Pancreas (tissue), 10 donors: ENCODE measurements at regions not wholly inside any gene's neighbourhood (a gene's known extent, or its start where the extent isn't known, plus 50 kb on each side); places are given as distances from the start of the nearest gene placed in this dataset.

ENCODE experiments used
- ATAC-seq, 4 donors: fragments of 200-7000 bp; cut with Tn5 transposase; one replicate each; pipeline versions ENCODE4 v1.8.0 to v1.9.1; 2020; ENCODE audit warnings: mild to moderate bottlenecking in 4 of 4, moderate library complexity in 4 of 4
- DNase-seq, 6 donors: peaks; one replicate each; pipeline ENCODE4 v3.0.0-alpha.2; 2020
- FAIRE-seq: peaks from 2 replicates; lab custom pipeline; 2012; peaks lifted over from hg19 to GRCh38; lab: Jason Lieb, UNC
- H3K27ac ChIP-seq, 4 donors: fragments of 200-600 bp; sonication (generic); 1 replicate in 3 of 4; 2 replicates in 1 of 4; pipeline versions ENCODE4 v1.5.0 to v1.8.0; 2020
- H3K27me3 ChIP-seq, 4 donors: fragments of 200-600 bp; one replicate each; pipeline ENCODE4 v1.8.0; 2021
- H3K36me3 ChIP-seq, 3 donors: fragments of 200-600 bp; sonication (generic) in 1 of 3; one replicate each; pipeline versions ENCODE4 v1.5.0 to v1.8.0; 2020 to 2021
- H3K4me1 ChIP-seq, 3 donors: fragments of 200-600 bp; one replicate each; pipeline ENCODE4 v1.8.0; 2021
- H3K4me3 ChIP-seq, 4 donors: fragments of 200-600 bp; sonication (generic) in 2 of 4; one replicate each; pipeline versions ENCODE4 v1.5.0 to v1.8.0; 2020 to 2021
- H3K9me3 ChIP-seq, 4 donors: fragments of 200-600 bp; one replicate each; pipeline ENCODE4 v1.8.0; 2021
- WGBS, 2 donors: extraction: QIAGEN DNeasy Blood & Tissue Kit; methylation state at CpG; one replicate each; pipeline ENCODE4 v1.1.7; 2013; 5-methylcytosine and 5-hydroxymethylcytosine counted together
- intact Hi-C, 3 donors: fragments of 100-400 bp; cut with DNase I; formaldehyde crosslinking; loops; one replicate each; pipeline versions ENCODE4 v1.11.1 to v1.14.2; 2022
- TF ChIP-seq, protein P1 (sequence below), 4 donors: fragments of 200-600 bp; sonication (generic) in 3 of 4; IDR thresholded peaks; one replicate each; pipeline versions ENCODE4 v1.5.0 to v1.8.0; 2021; ENCODE audit warnings: antibody characterized with exemption in 4 of 4
- donor health status: healthy with polysubstance abuse.
- donor health status: DM: no; HTN: no; CAD: no; lungs with moderate emphysema.
- donor health status: DM: no; HTN: no; CAD: no.
- donor health status: control.
- donor health status: control.
- donor health status: Bipolar disorder and iron deficiency.
- donor health status: DM: yes; HTN: yes; CAD: no.
- donor health status: DM: no; HTN: no; CAD: no.
- donor health status: DM: no; HTN: no; CAD: no.
- donor health status: DM: yes; HTN: yes; CAD: no.

DNA sequence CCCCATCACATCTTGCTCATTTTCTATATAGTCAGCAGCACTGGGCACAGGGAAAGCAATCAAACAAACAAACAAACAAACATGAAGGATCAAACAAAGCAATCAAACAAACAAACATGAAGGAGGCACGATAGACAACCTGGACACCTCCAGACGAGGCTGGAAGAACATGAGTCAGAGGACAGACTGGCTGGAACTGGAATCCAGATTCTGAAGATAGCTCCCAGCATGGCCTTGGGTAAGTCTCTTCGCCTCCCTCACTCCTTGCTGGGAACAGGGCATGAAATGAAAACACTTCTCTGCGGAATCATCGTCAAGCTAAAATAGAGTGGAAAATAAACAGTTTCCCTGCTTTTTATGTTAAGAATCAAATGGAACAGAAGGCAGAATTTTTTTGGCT lies 984.8 kb downstream of the VRK1 start:
- no peak for DNase-seq
- no peak for ATAC-seq
- Histone ChIP-seq H3K4me1 (no peaks in the 10 kb centered on the region), H3K9me3 (no peaks in the 10 kb centered on the region), H3K27ac (no peak overlapping the region), H3K36me3 (no peaks in the 10 kb centered on the region), H3K27me3 (peaks cover 0 to 4% (median 0%) of the 10 kb centered on the region in 4 donors), H3K4me3 (no peak overlapping the region)
- intact Hi-C loops = no loop called here
- 72 to 74% methylated on average over 5 of the region's 5 CpGs for WGBS, 2 donors
- no peak for FAIRE-seq
- TF ChIP-seq, protein P1, sequence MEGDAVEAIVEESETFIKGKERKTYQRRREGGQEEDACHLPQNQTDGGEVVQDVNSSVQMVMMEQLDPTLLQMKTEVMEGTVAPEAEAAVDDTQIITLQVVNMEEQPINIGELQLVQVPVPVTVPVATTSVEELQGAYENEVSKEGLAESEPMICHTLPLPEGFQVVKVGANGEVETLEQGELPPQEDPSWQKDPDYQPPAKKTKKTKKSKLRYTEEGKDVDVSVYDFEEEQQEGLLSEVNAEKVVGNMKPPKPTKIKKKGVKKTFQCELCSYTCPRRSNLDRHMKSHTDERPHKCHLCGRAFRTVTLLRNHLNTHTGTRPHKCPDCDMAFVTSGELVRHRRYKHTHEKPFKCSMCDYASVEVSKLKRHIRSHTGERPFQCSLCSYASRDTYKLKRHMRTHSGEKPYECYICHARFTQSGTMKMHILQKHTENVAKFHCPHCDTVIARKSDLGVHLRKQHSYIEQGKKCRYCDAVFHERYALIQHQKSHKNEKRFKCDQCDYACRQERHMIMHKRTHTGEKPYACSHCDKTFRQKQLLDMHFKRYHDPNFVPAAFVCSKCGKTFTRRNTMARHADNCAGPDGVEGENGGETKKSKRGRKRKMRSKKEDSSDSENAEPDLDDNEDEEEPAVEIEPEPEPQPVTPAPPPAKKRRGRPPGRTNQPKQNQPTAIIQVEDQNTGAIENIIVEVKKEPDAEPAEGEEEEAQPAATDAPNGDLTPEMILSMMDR (IDR thresholded peaks at IDR 0.05) = no peak

DNA sequence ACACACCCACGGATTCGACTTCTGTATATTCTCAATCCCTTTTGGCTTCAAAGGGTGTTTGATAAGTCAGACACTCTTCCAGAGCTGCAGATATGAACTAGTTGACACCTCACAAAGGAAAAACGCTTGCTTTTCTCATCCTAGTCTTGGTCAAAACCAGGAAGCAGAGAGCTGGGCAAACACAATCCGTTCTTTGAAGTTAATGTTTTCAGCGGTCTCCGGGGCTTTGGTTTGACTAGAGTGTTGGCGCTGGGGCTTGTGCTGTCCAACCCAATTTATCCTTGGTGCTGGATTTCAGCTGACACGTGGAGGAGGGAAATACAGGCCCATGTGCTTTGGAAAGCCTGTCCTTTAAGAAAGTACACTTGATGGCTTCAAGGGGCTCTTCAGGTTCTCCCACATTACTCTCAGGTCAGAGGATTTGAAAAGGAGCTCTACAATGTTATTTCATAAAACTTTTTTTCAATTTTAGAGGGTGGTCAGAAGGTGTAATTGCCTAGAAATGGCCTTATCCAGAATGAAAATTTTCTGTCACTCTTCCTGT lies 985.8 kb downstream of the VRK1 start:
- FAIRE-seq (no peak), ATAC-seq (no peak), DNase-seq (no peak)
- WGBS, 2 donors = 31 to 42% methylated on average over 8 of the region's 8 CpGs
- Histone ChIP-seq H3K36me3 (no peaks in the 10 kb centered on the region), H3K4me3 (no peak overlapping the region), H3K9me3 (no peaks in the 10 kb centered on the region), H3K27me3 (peaks cover 0 to 4% (median 0%) of the 10 kb centered on the region in 4 donors), H3K27ac (no peak overlapping the region), H3K4me1 (no peaks in the 10 kb centered on the region)
- TF ChIP-seq, protein P1 (IDR thresholded peaks at IDR 0.05) = no peak
- intact Hi-C loops = no loop called here

- no peak for DNase-seq
- ATAC-seq = no peak
- TF ChIP-seq, protein P1 (IDR thresholded peaks at IDR 0.05) = no peak
- H3K9me3 ChIP-seq = no peaks in the 10 kb centered on the region
- no peaks in the 10 kb centered on the region for H3K27me3 ChIP-seq
- 83 to 97% methylated on average over 1 of the region's 1 CpG for WGBS, 2 donors
- intact Hi-C loops = no loop called here
- FAIRE-seq = no peak
- H3K4me3 ChIP-seq = no peak overlapping the region
- H3K27ac ChIP-seq = no peak overlapping the region
- H3K36me3 ChIP-seq = no peaks in the 10 kb centered on the region
- H3K4me1 ChIP-seq = no peaks in the 10 kb centered on the region
Observed at GRCh38 chr14:97785495-97785894, 988.3 kb downstream of the VRK1 start.

DNA sequence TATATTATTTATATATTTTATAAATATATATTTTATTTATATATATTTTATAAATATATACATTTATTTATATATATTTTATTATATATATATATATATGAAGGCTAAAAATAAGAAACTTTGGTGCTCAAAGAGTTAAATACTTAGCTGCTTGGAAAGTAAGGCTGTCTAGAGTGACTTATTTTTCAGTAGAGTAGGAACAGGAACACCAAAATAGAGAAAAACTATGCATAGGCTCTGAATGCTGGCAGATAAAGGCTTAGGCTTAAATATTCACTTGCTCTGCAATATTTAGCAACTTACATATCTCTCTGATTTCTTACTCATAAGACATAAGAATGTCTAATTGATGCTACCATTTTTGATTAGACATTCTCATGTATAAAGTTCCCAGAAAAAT lies 991.2 kb downstream of the VRK1 start:
- no peak for ATAC-seq
- intact Hi-C loops = no loop called here
- TF ChIP-seq, protein P1 (IDR thresholded peaks at IDR 0.05) = no peak
- no peaks in the 10 kb centered on the region for H3K4me1 ChIP-seq
- H3K27ac ChIP-seq = no peak overlapping the region
- no peaks in the 10 kb centered on the region for H3K27me3 ChIP-seq
- no peak overlapping the region for H3K4me3 ChIP-seq
- no peak for FAIRE-seq
- H3K36me3 ChIP-seq = no peaks in the 10 kb centered on the region
- DNase-seq = no peak
- no peaks in the 10 kb centered on the region for H3K9me3 ChIP-seq

GRCh38 chr14:97788846-97789526 lies 991.8 kb downstream of the VRK1 start:
- no peak for ATAC-seq
- Histone ChIP-seq H3K4me3 (no peak overlapping the region), H3K9me3 (no peaks in the 10 kb centered on the region), H3K36me3 (no peaks in the 10 kb centered on the region), H3K27ac (no peak overlapping the region), H3K4me1 (no peaks in the 10 kb centered on the region), H3K27me3 (no peaks in the 10 kb centered on the region)
- WGBS, 2 donors = 71 to 87% methylated on average over 7 of the region's 7 CpGs
- TF ChIP-seq, protein P1 (IDR thresholded peaks at IDR 0.05) = no peak
- no peak for FAIRE-seq
- intact Hi-C loops = no loop called here
- no peak for DNase-seq
